Loucy (cell line): ENCODE measurements at regions not wholly inside any gene's neighbourhood (a gene's known extent, or its start where the extent isn't known, plus 50 kb on each side); places are given as distances from the start of the nearest gene placed in this dataset.

Experiments
- H2AFZ ChIP-seq: fragments of 200-600 bp; sonication (generic); 2 replicates; pipeline ENCODE4 v1.6.0; 2016; ENCODE audit warnings: antibody characterized with exemption, mild to moderate bottlenecking, low read length, moderate library complexity
- H3F3A ChIP-seq: fragments of 200-600 bp; 2 replicates; pipeline ENCODE4 v1.6.0; 2016; ENCODE audit warnings: antibody characterized with exemption, low read depth, mild to moderate bottlenecking
- H3K27me3 ChIP-seq: fragments of 200-600 bp; sonication (generic); 2 replicates; pipeline ENCODE4 v1.6.1; 2014; ENCODE audit warnings: low read length, mild to moderate bottlenecking; ENCODE audit not compliant: insufficient read depth, poor library complexity, severe bottlenecking
- H3K36me3 ChIP-seq: fragments of 200-600 bp; sonication (generic); 2 replicates; pipeline ENCODE4 v1.6.1; 2016; ENCODE audit warnings: low read length; ENCODE audit not compliant: insufficient read depth
- H3K4me1 ChIP-seq: fragments of 200-600 bp; sonication (generic); 2 replicates; pipeline ENCODE4 v1.5.1; 2014; ENCODE audit warnings: low read length, mild to moderate bottlenecking; ENCODE audit not compliant: insufficient read depth, poor library complexity, severe bottlenecking
- H3K4me2 ChIP-seq: fragments of 200-600 bp; sonication (generic); 2 replicates; pipeline ENCODE4 v1.6.0; 2014; ENCODE audit warnings: antibody characterized with exemption, low read length, low read depth, mild to moderate bottlenecking; ENCODE audit not compliant: poor library complexity, severe bottlenecking
- H3K4me3 ChIP-seq: fragments of 200-600 bp; sonication (generic); 2 replicates; pipeline ENCODE4 v1.5.1; 2014; ENCODE audit warnings: low read length, mild to moderate bottlenecking, mixed read lengths; ENCODE audit not compliant: poor library complexity, severe bottlenecking
- H3K79me2 ChIP-seq: fragments of 200-600 bp; sonication (generic); 2 replicates; pipeline ENCODE4 v1.6.1; 2014; ENCODE audit warnings: low read length; ENCODE audit not compliant: insufficient read depth
- H3K9ac ChIP-seq: fragments of 200-600 bp; sonication (generic); 2 replicates; pipeline ENCODE4 v1.6.0; 2014; ENCODE audit warnings: mild to moderate bottlenecking, low read depth, low read length, moderate library complexity; ENCODE audit not compliant: poor library complexity, severe bottlenecking
- H3K9me2 ChIP-seq: fragments of 200-600 bp; sonication (generic); replicated peaks from 2 replicates; pipeline ENCODE4 v1.6.1; 2016; ENCODE audit warnings: low read depth, low read length, mixed read lengths
- H3K9me3 ChIP-seq: fragments of 200-600 bp; sonication (generic); 2 replicates; pipeline ENCODE4 v1.6.1; 2014; ENCODE audit warnings: mild to moderate bottlenecking, antibody characterized with exemption, low read length, low read depth; ENCODE audit not compliant: insufficient read depth
- H4K20me1 ChIP-seq: fragments of 200-600 bp; sonication (generic); 2 replicates; pipeline ENCODE4 v1.6.0; 2014; ENCODE audit warnings: antibody characterized with exemption, low read length, mild to moderate bottlenecking; ENCODE audit not compliant: insufficient read depth, poor library complexity, severe bottlenecking
- EZH2phosphoT487 ChIP-seq: fragments of 200-600 bp; IDR thresholded peaks from 2 replicates; pipeline ENCODE4 v1.6.1; 2018; ENCODE audit warnings: antibody characterized with exemption, mild to moderate bottlenecking, moderate library complexity, borderline replicate concordance
- TF ChIP-seq, protein P1 (sequence below): fragments of 200-600 bp; sonication (generic); conservative IDR thresholded peaks from 2 replicates; pipeline ENCODE4 v1.5.1; 2014; ENCODE audit warnings: mild to moderate bottlenecking, antibody characterized with exemption, low read length

DNA sequence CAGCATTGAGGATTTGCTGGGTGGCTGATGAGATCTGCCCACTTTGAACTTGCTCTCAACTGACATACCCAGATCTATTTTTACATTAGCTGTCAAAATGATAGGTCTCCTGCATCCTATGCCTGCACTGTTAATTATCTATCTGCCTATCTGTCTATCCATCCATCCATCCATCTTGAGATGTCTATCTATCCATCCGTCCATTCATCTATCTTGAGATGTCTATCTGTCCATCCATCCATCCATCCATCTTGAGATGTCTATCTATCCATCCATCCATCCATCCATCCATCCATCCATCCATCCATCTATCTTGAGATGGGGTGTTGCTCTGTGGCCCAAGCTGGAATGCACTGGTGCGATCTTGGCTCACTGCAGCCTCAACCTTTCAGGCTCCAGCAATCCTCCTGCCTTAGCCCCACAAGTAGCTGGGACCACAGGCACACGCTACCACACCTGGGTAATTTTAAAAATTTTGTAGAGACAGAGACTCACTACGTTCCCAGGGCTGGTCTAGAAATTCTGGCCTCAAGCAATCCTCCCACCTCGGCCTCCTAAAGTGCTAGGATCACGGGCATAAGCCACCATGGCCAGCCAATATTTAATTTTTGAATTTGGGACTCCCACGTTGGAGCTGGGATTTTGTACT is 159.4 kb upstream of the NSMCE3 start:
- H3K4me3 ChIP-seq = no peak overlapping the region
- TF ChIP-seq, protein P1, sequence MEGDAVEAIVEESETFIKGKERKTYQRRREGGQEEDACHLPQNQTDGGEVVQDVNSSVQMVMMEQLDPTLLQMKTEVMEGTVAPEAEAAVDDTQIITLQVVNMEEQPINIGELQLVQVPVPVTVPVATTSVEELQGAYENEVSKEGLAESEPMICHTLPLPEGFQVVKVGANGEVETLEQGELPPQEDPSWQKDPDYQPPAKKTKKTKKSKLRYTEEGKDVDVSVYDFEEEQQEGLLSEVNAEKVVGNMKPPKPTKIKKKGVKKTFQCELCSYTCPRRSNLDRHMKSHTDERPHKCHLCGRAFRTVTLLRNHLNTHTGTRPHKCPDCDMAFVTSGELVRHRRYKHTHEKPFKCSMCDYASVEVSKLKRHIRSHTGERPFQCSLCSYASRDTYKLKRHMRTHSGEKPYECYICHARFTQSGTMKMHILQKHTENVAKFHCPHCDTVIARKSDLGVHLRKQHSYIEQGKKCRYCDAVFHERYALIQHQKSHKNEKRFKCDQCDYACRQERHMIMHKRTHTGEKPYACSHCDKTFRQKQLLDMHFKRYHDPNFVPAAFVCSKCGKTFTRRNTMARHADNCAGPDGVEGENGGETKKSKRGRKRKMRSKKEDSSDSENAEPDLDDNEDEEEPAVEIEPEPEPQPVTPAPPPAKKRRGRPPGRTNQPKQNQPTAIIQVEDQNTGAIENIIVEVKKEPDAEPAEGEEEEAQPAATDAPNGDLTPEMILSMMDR = no peak

GRCh38 chr15:29425864-29426263 is 156.2 kb upstream of the NSMCE3 start:
- Histone ChIP-seq H3K27me3 (no peaks in the 10 kb centered on the region), H3K4me3 (no peak overlapping the region), H3K4me1 (peaks cover 15% of the 10 kb centered on the region), H2AFZ (no peak overlapping the region), H3K9ac (no peak overlapping the region), H3K79me2 (no peaks in the 10 kb centered on the region), H3F3A (no peaks in the 10 kb centered on the region), H3K36me3 (no peaks in the 10 kb centered on the region), H4K20me1 (no peaks in the 10 kb centered on the region), H3K9me2 (no peaks in the 10 kb centered on the region), H3K9me3 (no peaks in the 10 kb centered on the region), H3K4me2 (no peak overlapping the region)
- TF ChIP-seq, protein P1 = no peak
- TF ChIP-seq EZH2phosphoT487 = no peak

More for the DNA sequence above, 159.4 kb upstream of the NSMCE3 start:
- Histone ChIP-seq H3K36me3 (no peaks in the 10 kb centered on the region), H3K4me2 (no peak overlapping the region), H3F3A (no peaks in the 10 kb centered on the region), H3K9me3 (no peaks in the 10 kb centered on the region), H3K79me2 (no peaks in the 10 kb centered on the region), H4K20me1 (no peaks in the 10 kb centered on the region), H3K9me2 (no peaks in the 10 kb centered on the region), H3K9ac (no peak overlapping the region), H2AFZ (no peak overlapping the region), H3K27me3 (no peaks in the 10 kb centered on the region), H3K4me1 (peaks cover 5% of the 10 kb centered on the region)

DNA sequence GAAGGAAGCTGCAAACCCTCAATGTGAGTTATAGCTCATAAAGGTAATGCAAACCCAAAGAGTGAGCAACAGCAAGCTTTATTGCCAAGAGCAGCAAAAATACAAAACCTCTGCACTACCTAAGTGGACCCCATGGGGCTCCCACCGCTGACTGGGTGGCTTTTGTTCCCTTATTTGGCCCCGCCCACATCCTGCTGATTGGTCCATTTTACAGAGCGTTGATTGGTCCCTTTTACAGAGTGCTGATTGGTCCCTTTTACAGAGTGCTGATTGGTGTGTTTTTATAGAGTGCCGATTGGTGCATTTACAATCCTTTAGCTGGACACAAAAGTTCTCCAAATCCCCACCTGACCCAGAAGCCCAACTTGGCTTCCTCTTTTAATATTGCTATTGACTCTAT is 154.5 kb upstream of the NSMCE3 start:
- H3F3A ChIP-seq = no peaks in the 10 kb centered on the region
- H3K4me1 ChIP-seq = peaks cover 28% of the 10 kb centered on the region
- TF ChIP-seq EZH2phosphoT487 = no peak
- TF ChIP-seq, protein P1 = no peak
- no peaks in the 10 kb centered on the region for H3K27me3 ChIP-seq
- H3K9me3 ChIP-seq = no peaks in the 10 kb centered on the region
- H3K36me3 ChIP-seq = no peaks in the 10 kb centered on the region
- no peaks in the 10 kb centered on the region for H4K20me1 ChIP-seq
- no peak overlapping the region for H3K9ac ChIP-seq
- H3K4me3 ChIP-seq = no peak overlapping the region
- H2AFZ ChIP-seq = no peak overlapping the region
- peak overlapping the region; percentile 43 for H3K4me2 ChIP-seq
- H3K9me2 ChIP-seq = no peaks in the 10 kb centered on the region
- H3K79me2 ChIP-seq = no peaks in the 10 kb centered on the region
